ENCODE measurements at regions not wholly inside any gene's neighbourhood (a gene's known extent, or its start where the extent isn't known, plus 50 kb on each side); places are given as distances from the start of the nearest gene placed in this dataset.

DNA sequence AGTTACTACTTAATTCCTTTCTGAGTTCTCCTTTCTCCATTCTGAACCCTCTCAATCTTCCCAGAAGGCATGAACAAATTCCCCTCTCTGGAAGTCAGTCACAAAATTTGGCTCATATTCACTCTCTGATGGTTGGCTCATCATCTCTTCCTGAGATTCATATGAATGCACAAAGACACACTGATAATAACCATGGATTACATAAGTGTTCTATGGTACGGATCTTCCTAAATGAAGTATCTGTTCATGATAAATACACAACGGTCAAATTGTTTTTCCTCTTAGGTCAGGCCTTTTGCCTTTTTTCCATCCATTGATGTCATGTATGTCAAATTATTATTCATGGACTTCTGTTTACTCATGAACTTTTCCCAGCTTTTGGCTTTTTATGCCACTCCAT, 162.6 kb downstream of the P2RY1 start:
- Mint-ChIP-seq H3K27ac (ENCODE audit: unreplicated experiment) (no peak overlapping the region), H3K4me3 (ENCODE audit: unreplicated experiment) (no peak overlapping the region), H3K9me3 (ENCODE audit: low read depth) (no peaks in the 10 kb centered on the region), H3K36me3 (ENCODE audit: low read depth) (no peaks in the 10 kb centered on the region), H3K4me1 (ENCODE audit: low read depth) (no peaks in the 10 kb centered on the region), H3K27me3 (ENCODE audit: low read depth) (no peaks in the 10 kb centered on the region)
- TF ChIP-seq, protein P1, sequence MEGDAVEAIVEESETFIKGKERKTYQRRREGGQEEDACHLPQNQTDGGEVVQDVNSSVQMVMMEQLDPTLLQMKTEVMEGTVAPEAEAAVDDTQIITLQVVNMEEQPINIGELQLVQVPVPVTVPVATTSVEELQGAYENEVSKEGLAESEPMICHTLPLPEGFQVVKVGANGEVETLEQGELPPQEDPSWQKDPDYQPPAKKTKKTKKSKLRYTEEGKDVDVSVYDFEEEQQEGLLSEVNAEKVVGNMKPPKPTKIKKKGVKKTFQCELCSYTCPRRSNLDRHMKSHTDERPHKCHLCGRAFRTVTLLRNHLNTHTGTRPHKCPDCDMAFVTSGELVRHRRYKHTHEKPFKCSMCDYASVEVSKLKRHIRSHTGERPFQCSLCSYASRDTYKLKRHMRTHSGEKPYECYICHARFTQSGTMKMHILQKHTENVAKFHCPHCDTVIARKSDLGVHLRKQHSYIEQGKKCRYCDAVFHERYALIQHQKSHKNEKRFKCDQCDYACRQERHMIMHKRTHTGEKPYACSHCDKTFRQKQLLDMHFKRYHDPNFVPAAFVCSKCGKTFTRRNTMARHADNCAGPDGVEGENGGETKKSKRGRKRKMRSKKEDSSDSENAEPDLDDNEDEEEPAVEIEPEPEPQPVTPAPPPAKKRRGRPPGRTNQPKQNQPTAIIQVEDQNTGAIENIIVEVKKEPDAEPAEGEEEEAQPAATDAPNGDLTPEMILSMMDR (IDR thresholded peaks at IDR 0.05), result no peak
- DNase-seq (ENCODE audit: low spot score), result no peak

DNA sequence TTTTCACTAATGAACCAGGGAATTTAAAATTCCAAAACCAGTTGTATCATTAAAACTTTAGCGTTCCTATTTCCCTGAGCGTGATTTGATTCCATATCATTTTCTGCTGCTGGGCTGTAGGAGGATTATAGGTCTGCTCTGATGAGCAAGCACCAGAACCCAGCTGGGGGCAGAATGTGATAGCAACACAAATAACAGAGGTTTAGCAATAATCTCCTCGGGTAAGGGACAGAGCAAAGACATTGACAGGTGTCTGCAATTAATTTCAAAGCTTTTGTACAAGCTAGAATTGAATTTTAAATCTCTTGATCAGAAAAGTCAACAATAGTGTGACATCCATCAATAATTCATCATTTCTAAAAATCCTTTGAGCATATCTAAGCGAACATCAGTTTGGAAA, 163.4 kb upstream of the RAP2B start:
- DNase-seq (ENCODE audit: low spot score), result no peak
- TF ChIP-seq, protein P1 (IDR thresholded peaks at IDR 0.05), result no peak
- Mint-ChIP-seq H3K4me1 (ENCODE audit: low read depth) (no peaks in the 10 kb centered on the region), H3K27ac (ENCODE audit: unreplicated experiment) (no peak overlapping the region), H3K36me3 (ENCODE audit: low read depth) (no peaks in the 10 kb centered on the region), H3K4me3 (ENCODE audit: unreplicated experiment) (no peak overlapping the region), H3K27me3 (ENCODE audit: low read depth) (no peaks in the 10 kb centered on the region), H3K9me3 (ENCODE audit: low read depth) (no peaks in the 10 kb centered on the region)

DNA sequence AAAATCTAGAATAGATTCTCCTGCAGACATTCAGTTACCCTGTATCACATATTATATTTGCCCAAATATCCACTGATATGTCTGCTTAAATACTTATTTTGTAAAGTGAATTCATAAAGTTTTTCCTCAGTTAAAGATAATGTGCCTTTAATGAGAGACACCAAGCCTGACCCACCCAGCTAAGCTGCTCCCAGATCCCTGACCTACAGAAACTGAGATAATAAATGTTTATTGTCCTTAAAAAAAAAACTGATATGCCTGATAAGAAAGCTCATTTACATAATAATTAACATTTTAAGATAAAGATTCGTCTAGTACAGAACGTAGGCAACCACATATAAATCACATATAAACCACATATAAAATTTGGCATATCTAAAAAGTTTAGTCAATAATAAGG, 161.7 kb upstream of the RAP2B start:
- Mint-ChIP-seq H3K9me3 (ENCODE audit: low read depth) (no peaks in the 10 kb centered on the region), H3K4me3 (ENCODE audit: unreplicated experiment) (no peak overlapping the region), H3K36me3 (ENCODE audit: low read depth) (no peaks in the 10 kb centered on the region), H3K27me3 (ENCODE audit: low read depth) (no peaks in the 10 kb centered on the region), H3K4me1 (ENCODE audit: low read depth) (no peaks in the 10 kb centered on the region), H3K27ac (ENCODE audit: unreplicated experiment) (no peak overlapping the region)
- TF ChIP-seq, protein P1 (IDR thresholded peaks at IDR 0.05), result no peak
- no peak for DNase-seq (ENCODE audit: low spot score)

DNA sequence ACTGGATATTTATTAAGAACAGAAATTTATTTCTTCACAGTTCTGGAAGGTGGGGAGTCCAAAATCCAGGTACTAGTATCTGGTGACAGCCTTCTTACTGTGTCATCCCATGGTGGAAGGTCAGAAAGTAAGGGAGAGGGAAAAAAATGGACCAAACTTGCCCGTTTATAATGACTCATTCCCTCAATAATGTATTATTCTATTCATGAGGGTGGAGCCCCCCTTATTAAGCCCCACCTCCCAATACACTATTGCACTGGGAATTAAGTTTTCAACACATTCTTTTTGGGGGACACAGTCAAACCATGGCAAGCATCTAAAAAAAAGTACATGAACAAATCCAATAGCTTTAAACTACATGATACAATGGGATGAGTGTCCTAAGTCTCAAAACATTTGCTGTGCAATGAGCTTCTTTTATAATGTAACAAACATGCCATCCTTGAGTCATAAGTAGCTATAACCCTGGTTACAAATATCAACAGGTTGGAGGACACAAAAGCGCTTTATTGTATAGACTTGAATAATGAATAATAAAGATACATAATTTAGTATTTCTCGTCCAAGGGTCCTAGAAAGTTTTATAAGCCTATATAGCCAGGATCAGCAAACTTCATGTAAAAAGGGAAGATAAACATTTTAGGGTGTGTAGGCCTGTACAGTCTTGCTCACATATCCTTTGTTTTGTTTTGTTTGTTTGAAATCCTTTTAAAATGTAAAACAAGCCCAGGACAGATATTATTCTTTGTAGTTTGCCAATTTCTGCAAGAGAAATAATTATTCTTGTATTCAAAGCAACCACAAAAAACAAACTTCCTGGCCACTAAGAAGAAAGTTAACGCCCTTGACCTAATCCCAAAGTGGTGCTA, 160.6 kb upstream of the RAP2B start:
- TF ChIP-seq, protein P1 (IDR thresholded peaks at IDR 0.05), result no peak
- Mint-ChIP-seq H3K4me1 (ENCODE audit: low read depth) (no peaks in the 10 kb centered on the region), H3K36me3 (ENCODE audit: low read depth) (no peaks in the 10 kb centered on the region), H3K4me3 (ENCODE audit: unreplicated experiment) (no peak overlapping the region), H3K27ac (ENCODE audit: unreplicated experiment) (no peak overlapping the region), H3K9me3 (ENCODE audit: low read depth) (no peaks in the 10 kb centered on the region), H3K27me3 (ENCODE audit: low read depth) (no peaks in the 10 kb centered on the region)
- no peak for DNase-seq (ENCODE audit: low spot score)

DNA sequence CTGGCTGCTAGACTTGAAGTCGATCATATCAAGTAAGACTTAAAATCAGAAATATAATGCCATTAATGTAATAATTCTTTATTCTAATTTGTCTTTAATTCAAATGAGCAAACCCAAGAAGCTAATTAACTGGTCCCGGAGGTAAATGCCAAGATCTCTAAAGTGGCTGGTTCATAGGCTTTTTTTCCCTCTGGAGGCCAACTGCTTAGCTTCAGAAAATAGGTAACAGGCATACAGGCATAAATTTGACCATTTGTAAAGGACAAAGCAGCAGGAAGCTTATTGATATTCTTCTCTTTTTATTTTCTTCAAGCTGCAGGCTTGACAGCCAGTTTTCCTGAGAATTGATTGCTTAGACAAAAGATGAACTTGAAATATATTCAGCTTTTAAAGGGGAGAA, 158.6 kb upstream of the RAP2B start:
- no peaks in the 10 kb centered on the region for H3K27me3 Mint-ChIP-seq (ENCODE audit: low read depth)
- H3K4me3 Mint-ChIP-seq (ENCODE audit: unreplicated experiment), result no peak overlapping the region
- H3K36me3 Mint-ChIP-seq (ENCODE audit: low read depth), result no peaks in the 10 kb centered on the region
- TF ChIP-seq, protein P1 (IDR thresholded peaks at IDR 0.05), result no peak
- no peak for DNase-seq (ENCODE audit: low spot score)
- H3K27ac Mint-ChIP-seq (ENCODE audit: unreplicated experiment), result no peak overlapping the region
- no peaks in the 10 kb centered on the region for H3K9me3 Mint-ChIP-seq (ENCODE audit: low read depth)
- no peaks in the 10 kb centered on the region for H3K4me1 Mint-ChIP-seq (ENCODE audit: low read depth)
